Heart left ventricle (tissue), 16 donors: ENCODE measurements at regions not wholly inside any gene's neighbourhood (a gene's known extent, or its start where the extent isn't known, plus 50 kb on each side); places are given as distances from the start of the nearest gene placed in this dataset.

Experiments
- ATAC-seq, 4 donors: fragments of 200-7000 bp; cut with Tn5 transposase; one replicate each; pipeline ENCODE4 v1.9.1; 2020 to 2022; ENCODE audit warnings: moderate library complexity in 4 of 4, mild to moderate bottlenecking in 3 of 4, moderate number of reproducible peaks in 1 of 4
- DNase-seq, 5 donors: peaks; one replicate each; pipeline ENCODE4 v3.0.0-alpha.2; 2020
- H3K27ac ChIP-seq, 12 donors: fragments of 200-600 bp; sonication (generic) in 4 of 12; one replicate each; pipeline versions ENCODE4 v1.5.0 to v1.8.0; 2016 to 2022; ENCODE audit warnings: mild to moderate bottlenecking in 2 of 12
- H3K27me3 ChIP-seq, 9 donors: fragments of 200-600 bp; sonication (generic) in 2 of 9; one replicate each; pipeline versions ENCODE4 v1.5.1 to v1.8.0; 2016 to 2022; ENCODE audit warnings: mild to moderate bottlenecking in 3 of 9
- H3K36me3 ChIP-seq, 9 donors: fragments of 200-600 bp; sonication (generic) in 2 of 9; one replicate each; pipeline versions ENCODE4 v1.5.0 to v1.8.0; 2018 to 2022; ENCODE audit warnings: mild to moderate bottlenecking in 2 of 9
- H3K4me1 ChIP-seq, 12 donors: fragments of 200-600 bp; sonication (generic) in 4 of 12; one replicate each; pipeline versions ENCODE4 v1.5.0 to v1.8.0; 2016 to 2022; ENCODE audit warnings: mild to moderate bottlenecking in 3 of 12
- H3K4me3 ChIP-seq, 12 donors: fragments of 200-600 bp; sonication (generic) in 4 of 12; one replicate each; pipeline versions ENCODE4 v1.5.0 to v1.8.0; 2017 to 2022; ENCODE audit warnings: mild to moderate bottlenecking in 9 of 12, moderate library complexity in 4 of 12
- H3K9me3 ChIP-seq, 12 donors: fragments of 200-600 bp; sonication (generic) in 4 of 12; one replicate each; pipeline versions ENCODE4 v1.5.0 to v1.8.0; 2016 to 2022; ENCODE audit warnings: mild to moderate bottlenecking in 1 of 12
- CTCF ChIP-seq, 12 donors: fragments of 200-600 bp; sonication (generic) in 4 of 12; IDR thresholded peaks; one replicate each; pipeline versions ENCODE4 v1.5.0 to v1.8.0; 2018 to 2022; ENCODE audit warnings: antibody characterized with exemption in 12 of 12, mild to moderate bottlenecking in 5 of 12
- POLR2A ChIP-seq, 2 donors: fragments of 450-650 bp; IDR thresholded peaks; one replicate each; pipeline ENCODE4 v1.6.1; 2017; ENCODE audit warnings: antibody characterized with exemption in 2 of 2, mild to moderate bottlenecking in 2 of 2, moderate library complexity in 2 of 2
- WGBS, 4 donors: extraction: QIAGEN DNeasy Blood & Tissue Kit in 2 of 4; methylation state at CpG; one replicate each; pipeline versions ENCODE4 v1.1.5 to v1.1.7; 2013 to 2018; 5-methylcytosine and 5-hydroxymethylcytosine counted together
- intact Hi-C, 10 donors: fragments of 100-400 bp; cut with DNase I; formaldehyde crosslinking; loops; one replicate each; pipeline versions ENCODE4 v1.11.1 to v1.14.2; 2022
- donor health status: ischemic (EF 13 %, LVEDD 7.1; RV severe dilation, severe dysfunction).
- donor health status: healthy with polysubstance abuse.
- donor health status: DM: no; HTN: yes; CAD: no.
- donor health status: DM: no; HTN: no; CAD: no.
- donor health status: ischemic (EF 25% LVEDD 6.9; RV normal size, moderate dysfunction).
- donor health status: ischemic (EF 25% LVEDD 5.7; RV mildly dilated, moderate dysfunction).
- donor health status: healthy.
- donor health status: DM: yes; HTN: yes; CAD: no.
- donor health status: ischemic (EF 35%, LVEDD 5.7; RV mildly dilated, moderate dysfunction).
- donor health status: nonischemic (EF 11% LVEDD 7.7; RV severe dilation, severe dysfunction).
- donor health status: DM: yes; HTN: yes; CAD: no.
- donor health status: PGD.
- donor health status: ischemic (EF 29% LVEDD 5.4; RV normal size, mild dysfunction).
- donor health status: nonischemic (EF 23%, LVEDD 6.1; RV moderate dilation, normal function).

GRCh38 chr20:54366669-54367344 lies 108.6 kb upstream of the DOK5 start:
- no peak overlapping the region for H3K4me3 ChIP-seq
- intact Hi-C loops: loop anchor here in 1 of 10 donors (10.0 kb wide), 1 partner anchor 278 kb away; no protein-coding TSS in a partner anchor
- DNase-seq: no peak
- WGBS, 4 donors: 87 to 90% (median 88%) methylated on average over 5 of the region's 5 CpGs
- no peak for ATAC-seq
- no peak overlapping the region for H3K27ac ChIP-seq
- TF ChIP-seq POLR2A (IDR thresholded peaks at IDR 0.05): no peak
- TF ChIP-seq CTCF (IDR thresholded peaks at IDR 0.05): no peak
- no peaks in the 10 kb centered on the region for H3K4me1 ChIP-seq
- H3K9me3 ChIP-seq: no peaks in the 10 kb centered on the region
- no peaks in the 10 kb centered on the region for H3K27me3 ChIP-seq
- H3K36me3 ChIP-seq: no peaks in the 10 kb centered on the region

- no peak for DNase-seq
- ATAC-seq: no peak
- Histone ChIP-seq H3K4me1 (no peaks in the 10 kb centered on the region), H3K27me3 (no peaks in the 10 kb centered on the region), H3K4me3 (no peak overlapping the region), H3K27ac (no peak overlapping the region), H3K36me3 (no peaks in the 10 kb centered on the region), H3K9me3 (no peaks in the 10 kb centered on the region)
- intact Hi-C loops: loop anchor here in 1 of 10 donors (10.0 kb wide), 1 partner anchor 276 kb away; no protein-coding TSS in a partner anchor
- TF ChIP-seq CTCF (IDR thresholded peaks at IDR 0.05) (no peak), POLR2A (IDR thresholded peaks at IDR 0.05) (no peak)
- 41 to 52% (median 50%) methylated on average over 6 of the region's 6 CpGs for WGBS, 4 donors
Observed at GRCh38 chr20:54368570-54368969, 106.8 kb upstream of the DOK5 start.

GRCh38 chr20:54372313-54372712 lies 103.1 kb upstream of the DOK5 start:
- Histone ChIP-seq H3K4me1 (no peaks in the 10 kb centered on the region), H3K36me3 (no peaks in the 10 kb centered on the region), H3K4me3 (no peak overlapping the region), H3K27me3 (no peaks in the 10 kb centered on the region), H3K27ac (no peak overlapping the region), H3K9me3 (no peaks in the 10 kb centered on the region)
- intact Hi-C loops: no loop called here
- WGBS, 4 donors: 60 to 65% (median 62%) methylated on average over 1 of the region's 1 CpG
- no peak for DNase-seq
- ATAC-seq: no peak
- TF ChIP-seq CTCF (IDR thresholded peaks at IDR 0.05): no peak
- TF ChIP-seq POLR2A (IDR thresholded peaks at IDR 0.05): no peak

- no peak for TF ChIP-seq POLR2A (IDR thresholded peaks at IDR 0.05)
- TF ChIP-seq CTCF (IDR thresholded peaks at IDR 0.05): no peak
- H3K9me3 ChIP-seq: no peaks in the 10 kb centered on the region
- no peaks in the 10 kb centered on the region for H3K4me1 ChIP-seq
- DNase-seq: no peak
- 53 to 71% (median 61%) methylated on average over 1 of the region's 1 CpG for WGBS, 4 donors
- intact Hi-C loops: no loop called here
- no peak overlapping the region for H3K27ac ChIP-seq
- H3K36me3 ChIP-seq: no peaks in the 10 kb centered on the region
- peaks cover 0 to 7% (median 0%) of the 10 kb centered on the region in 9 donors for H3K27me3 ChIP-seq
- H3K4me3 ChIP-seq: no peak overlapping the region
- no peak for ATAC-seq
Observed at GRCh38 chr20:54377992-54378773, 97.2 kb upstream of the DOK5 start.
